Loucy (cell line): ENCODE measurements at regions not wholly inside any gene's neighbourhood (a gene's known extent, or its start where the extent isn't known, plus 50 kb on each side); places are given as distances from the start of the nearest gene placed in this dataset.

Experiments
- CTCF ChIP-seq: fragments of 200-600 bp; sonication (generic); conservative IDR thresholded peaks from 2 replicates; pipeline ENCODE4 v1.5.1; 2014; ENCODE audit warnings: mild to moderate bottlenecking, antibody characterized with exemption, low read length
- EZH2phosphoT487 ChIP-seq: fragments of 200-600 bp; IDR thresholded peaks from 2 replicates; pipeline ENCODE4 v1.6.1; 2018; ENCODE audit warnings: antibody characterized with exemption, mild to moderate bottlenecking, moderate library complexity, borderline replicate concordance

GRCh38 chr5:67476995-67477394, 280.4 kb upstream of the CD180 start:
- no peak for TF ChIP-seq CTCF
- TF ChIP-seq EZH2phosphoT487: no peak
